HFF-Myc (cell line): ENCODE measurements at regions not wholly inside any gene's neighbourhood (a gene's known extent, or its start where the extent isn't known, plus 50 kb on each side); places are given as distances from the start of the nearest gene placed in this dataset.
"Not testable (repeated sequence)": the region's sequence is repeated elsewhere in the genome, so short reads cannot be mapped to it uniquely, and the experiment has no call there.

ENCODE experiments used
- DNase-seq: peaks from one replicate; pipeline ENCODE4 v3.0.0-alpha.2; 2011; ENCODE audit warnings: low read depth; ENCODE audit errors: extremely low read depth
- H3K4me3 ChIP-seq: replicated peaks from 2 replicates; pipeline ENCODE4 v1.5.1; 2011; ENCODE audit warnings: low read depth, mild to moderate bottlenecking, control low read depth, low read length
- CTCF ChIP-seq: IDR thresholded peaks from 2 replicates; pipeline ENCODE4 v1.5.1; 2012; ENCODE audit warnings: mild to moderate bottlenecking, low read depth, low read length, control low read depth; ENCODE audit errors: missing control alignments

GRCh38 chr10:30687698-30688213, 58.2 kb upstream of the LYZL2 start:
- H3K4me3 ChIP-seq = no peak overlapping the region
- peak; percentile 97 for TF ChIP-seq CTCF
- DNase-seq = peak; percentile 72

GRCh38 chr10:30686708-30687107, 57.2 kb upstream of the LYZL2 start:
- no peak for TF ChIP-seq CTCF
- no peak overlapping the region for H3K4me3 ChIP-seq
- no peak for DNase-seq

GRCh38 chr10:30683496-30683895, 53.9 kb upstream of the LYZL2 start:
- no peak for TF ChIP-seq CTCF
- no peak for DNase-seq
- H3K4me3 ChIP-seq = no peak overlapping the region

- DNase-seq = peak; percentile 98
- not testable (repeated sequence) for H3K4me3 ChIP-seq
Measured at GRCh38 chr10:30682377-30683199, 53.0 kb upstream of the LYZL2 start.

GRCh38 chr10:30680908-30681307, 51.4 kb upstream of the LYZL2 start:
- TF ChIP-seq CTCF = no peak
- no peak for DNase-seq
- no peak overlapping the region for H3K4me3 ChIP-seq
